NCI-H82 treated with DMSO at 0.1 percent for 48 hours (cell line): ENCODE measurements at regions not wholly inside any gene's neighbourhood (a gene's known extent, or its start where the extent isn't known, plus 50 kb on each side); places are given as distances from the start of the nearest gene placed in this dataset.
A peak's percentile ranks its signal among the peaks of the same experiment; 100 is the strongest.

Experiments
- DNase-seq: peaks from one replicate; lab custom pipeline; 2025; ENCODE audit not compliant: unreplicated experiment; lab: John Stamatoyannopoulos, UW

DNA sequence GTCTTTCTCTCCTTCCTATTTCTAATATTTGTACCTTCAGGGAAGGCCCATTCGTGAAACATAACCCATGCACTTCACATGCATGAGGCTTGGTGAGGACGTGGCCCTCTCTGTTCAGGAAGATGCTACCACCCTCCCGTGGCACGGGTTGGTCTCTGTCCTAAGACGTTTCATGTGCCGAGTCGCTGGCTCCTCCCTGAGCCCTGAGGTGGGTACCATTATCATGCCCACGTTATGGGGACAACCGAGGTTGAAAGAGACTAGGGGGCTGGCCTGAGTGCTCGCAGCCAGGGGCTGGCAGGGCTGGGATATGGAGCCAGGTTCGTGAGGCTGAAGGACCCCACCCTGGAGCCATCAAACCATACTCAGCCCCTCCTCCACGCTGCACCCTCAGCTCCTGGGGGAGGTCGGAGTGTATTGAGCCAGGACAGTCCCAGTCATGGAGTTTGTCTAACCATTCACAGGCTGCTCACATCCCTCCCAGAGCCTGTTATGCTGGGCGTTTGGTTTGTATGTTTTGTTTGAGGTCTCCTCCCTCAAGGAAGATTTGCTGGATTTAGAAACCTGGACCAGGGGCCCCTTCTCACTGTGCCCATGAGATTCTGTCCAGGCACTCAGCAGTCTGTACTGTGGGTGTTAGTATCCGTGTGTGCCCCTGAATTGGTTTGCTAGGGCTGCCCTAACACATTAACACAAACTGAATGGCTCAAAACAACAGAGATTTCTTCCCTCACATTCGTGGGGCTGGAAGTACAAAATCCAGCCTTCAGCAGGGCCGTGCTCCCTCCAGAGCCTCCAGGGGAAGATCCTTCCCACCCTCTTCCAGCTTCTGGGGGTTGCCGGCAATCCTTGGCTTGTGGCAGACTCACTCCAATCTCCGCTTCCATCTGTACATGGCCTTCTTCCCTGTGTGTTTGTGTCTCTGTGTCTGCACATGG lies 88.3 kb downstream of the ANKRD60 start:
- DNase-seq, result no peak

DNA sequence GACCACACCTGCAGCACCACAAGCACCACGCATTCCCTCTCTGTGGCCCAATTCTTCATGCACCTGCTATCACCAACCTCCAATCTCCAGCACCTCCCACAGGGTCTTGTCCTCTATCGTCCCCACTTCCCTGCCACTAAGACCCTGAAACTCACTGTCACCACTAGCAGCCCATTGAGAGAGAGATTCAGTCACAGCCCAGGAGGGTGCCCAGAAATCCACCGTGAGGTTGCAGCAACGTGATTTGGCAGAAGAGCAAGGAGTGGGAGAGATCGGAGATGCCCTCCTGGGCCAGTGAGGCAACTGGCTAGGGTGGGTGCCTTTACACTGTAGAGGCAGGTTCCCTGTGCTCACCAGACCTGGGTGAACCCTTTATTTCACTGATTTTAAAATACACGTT lies 90.1 kb downstream of the ANKRD60 start:
- DNase-seq, result no peak

DNA sequence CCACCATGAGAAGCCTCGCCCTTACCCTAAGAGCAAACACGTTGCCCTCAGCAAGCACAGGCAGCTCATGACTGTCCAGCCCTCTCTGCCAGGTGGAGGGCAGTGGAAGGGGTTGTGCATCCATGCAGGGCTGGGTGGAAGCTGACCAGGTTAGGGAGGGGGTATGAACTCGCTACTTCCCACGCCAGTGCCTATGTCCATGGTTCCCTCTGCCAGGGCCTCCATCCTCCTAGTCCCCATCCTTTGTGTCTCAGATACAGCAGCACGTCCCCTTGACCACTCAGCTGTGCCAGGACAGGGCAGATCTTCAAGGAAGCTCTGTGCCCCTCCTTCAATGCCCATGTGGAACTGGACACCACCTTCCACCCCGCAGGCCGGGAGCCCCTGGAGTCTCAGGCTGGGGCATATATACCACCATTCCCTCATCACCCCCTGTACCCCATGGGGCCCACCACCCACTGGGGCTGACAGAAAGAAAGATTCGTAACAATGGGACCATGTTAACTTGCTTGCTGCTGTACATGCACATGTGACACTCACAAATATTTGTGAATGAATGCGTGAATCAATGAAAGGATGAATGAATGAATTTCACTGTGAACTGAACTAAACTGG lies 90.7 kb downstream of the ANKRD60 start:
- no peak for DNase-seq

DNA sequence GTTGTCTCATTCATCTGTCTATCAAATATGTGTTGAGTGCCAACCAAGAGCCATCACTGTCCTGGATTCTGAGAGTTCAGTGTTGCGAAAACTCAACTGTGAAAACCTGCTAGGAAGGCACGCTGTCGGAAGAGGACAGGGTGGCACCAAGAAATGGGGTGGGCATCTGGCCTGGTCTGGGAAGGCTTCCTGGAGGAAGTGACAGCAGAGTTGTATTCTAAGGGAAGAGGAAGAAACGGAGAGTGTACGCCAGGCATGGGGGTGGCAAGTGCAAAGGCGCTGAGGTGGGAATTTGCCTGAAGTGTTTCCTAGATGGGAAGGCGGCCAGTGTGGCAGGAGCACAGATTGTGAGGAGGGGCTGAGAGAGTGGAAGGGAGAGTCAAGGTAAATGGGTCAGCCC lies 91.2 kb downstream of the ANKRD60 start:
- no peak for DNase-seq

DNA sequence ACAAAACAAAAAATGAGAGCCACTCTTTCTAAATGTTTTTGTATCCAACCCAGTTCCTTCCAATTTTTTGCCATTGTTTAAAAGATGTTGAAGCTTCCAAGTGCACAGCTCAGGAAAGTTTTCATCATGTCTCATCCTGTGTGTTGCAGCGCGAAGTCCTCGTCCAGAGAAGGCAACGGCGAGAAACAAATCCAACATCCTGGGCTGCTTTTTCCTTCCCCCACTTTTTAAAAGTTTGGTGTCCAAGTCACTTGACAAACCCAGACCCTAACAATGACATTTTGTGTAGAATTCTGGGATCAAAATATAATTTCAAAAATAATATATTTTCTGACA lies 92.3 kb downstream of the ANKRD60 start:
- DNase-seq, result no peak

DNA sequence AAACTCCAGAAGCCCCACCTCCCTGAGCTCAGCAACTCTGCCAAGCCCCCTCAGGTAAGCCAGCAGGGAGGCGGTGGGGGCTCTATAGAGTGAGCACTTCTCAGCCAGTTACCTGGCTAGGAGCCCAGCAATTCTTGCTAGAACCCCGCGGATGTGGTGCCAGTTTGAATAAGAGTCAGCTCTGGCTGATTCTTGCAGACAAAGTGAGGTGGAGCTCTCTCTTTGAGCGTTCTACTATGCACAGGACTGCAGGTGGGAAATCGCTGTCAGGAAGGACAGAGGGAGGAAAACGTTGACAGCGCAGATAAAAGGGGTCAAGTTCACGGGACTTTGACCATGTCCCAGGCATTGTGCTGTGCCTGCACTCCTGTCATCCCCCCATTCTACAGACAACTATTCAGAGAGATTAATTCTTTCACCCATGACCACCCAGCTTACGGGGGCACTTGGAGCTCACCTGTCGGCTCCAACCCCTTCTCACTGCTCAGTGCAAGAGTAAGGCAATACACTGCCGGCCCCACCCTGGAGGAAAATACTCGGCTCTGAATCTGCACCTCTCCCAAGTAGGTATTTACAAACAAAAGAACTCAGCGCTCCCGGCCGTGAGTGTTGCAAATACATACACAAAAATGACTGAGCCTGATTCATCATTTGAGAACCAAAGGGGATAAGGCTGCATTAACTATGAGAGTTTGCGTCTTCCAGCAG lies 92.9 kb downstream of the ANKRD60 start:
- no peak for DNase-seq

DNA sequence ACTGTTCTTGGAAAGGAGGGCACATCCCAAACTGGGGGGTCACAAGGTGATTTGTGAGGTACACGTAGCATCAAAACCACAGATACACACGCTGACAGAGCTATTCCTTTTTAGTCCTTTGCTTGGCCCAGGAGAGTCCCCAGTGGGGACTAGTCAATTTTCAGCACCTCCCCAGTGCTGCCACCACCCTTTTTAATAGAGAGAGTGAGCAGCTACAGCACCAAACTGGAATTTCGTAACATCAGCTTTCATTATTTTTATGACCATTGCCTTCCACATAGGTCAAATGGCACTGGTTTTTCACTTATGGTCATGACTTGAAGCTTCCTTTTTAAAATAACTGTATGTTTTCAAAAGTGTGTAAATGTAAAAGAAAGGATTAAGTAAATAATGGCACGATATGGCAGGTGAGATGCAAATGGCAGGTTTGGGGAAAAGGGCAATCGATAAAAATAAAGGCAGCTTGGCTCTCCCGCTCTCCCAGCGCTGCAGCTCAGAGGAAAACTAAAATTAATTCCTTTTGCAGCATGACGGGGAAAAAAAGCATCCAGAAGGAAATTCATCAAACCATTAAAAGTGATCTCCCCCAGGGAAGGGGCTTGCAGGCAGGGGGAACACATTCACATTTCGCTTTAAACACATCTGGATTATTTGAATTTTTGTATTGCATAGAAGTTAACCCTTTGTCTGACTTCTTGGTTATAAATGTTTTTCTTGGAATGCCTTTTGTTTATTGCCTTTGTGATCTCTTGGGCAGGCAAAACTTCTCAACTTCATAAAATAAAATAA lies 95.2 kb downstream of the ANKRD60 start:
- no peak for DNase-seq

DNA sequence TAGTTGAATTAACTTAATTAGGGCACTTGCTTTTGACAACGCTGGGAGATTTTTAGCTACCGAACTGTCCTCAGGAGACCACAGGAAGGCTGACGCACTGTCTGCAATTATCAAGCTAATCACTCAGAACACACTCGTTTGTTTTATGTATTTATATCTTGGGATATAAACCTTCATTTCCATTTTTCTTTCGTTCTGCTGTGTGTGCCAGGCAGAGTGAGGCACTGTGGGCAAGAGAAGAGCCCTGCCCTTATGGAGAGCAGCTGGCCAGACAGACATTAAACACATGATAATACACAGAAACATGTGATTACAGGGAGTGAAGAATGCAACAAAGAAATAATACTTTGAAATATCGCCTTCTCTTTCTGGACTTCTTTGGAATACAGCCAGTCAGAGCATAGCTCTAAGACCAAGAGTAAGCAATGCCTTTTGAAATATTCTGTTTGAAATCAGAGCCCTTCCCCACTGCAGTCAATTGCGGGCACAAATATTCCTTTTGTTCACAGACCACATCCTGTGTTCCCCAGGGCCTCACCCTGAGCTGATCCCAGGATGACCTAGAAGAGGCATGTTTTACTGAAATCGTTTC lies 96.8 kb downstream of the ANKRD60 start:
- DNase-seq, result no peak

DNA sequence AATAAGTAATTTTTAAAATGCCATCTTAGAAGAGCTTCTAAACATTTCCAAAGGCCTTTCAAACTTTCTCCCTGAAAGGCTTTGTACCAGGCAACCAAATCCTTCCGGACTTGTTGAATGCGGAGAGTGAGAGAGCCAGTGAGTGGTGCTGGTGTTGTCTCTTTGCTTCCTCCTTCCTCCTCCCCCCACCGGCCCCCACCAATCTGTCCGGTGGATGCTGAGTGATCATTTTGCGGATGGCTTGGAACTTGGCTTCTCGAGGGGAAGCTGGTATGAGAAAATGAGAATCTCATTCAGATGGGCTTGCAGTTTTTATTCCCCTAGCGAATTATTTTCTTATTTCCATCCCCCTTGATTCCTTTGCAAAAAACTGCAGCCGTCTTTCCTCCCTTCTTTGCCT lies 97.3 kb downstream of the ANKRD60 start:
- DNase-seq, result no peak

DNA sequence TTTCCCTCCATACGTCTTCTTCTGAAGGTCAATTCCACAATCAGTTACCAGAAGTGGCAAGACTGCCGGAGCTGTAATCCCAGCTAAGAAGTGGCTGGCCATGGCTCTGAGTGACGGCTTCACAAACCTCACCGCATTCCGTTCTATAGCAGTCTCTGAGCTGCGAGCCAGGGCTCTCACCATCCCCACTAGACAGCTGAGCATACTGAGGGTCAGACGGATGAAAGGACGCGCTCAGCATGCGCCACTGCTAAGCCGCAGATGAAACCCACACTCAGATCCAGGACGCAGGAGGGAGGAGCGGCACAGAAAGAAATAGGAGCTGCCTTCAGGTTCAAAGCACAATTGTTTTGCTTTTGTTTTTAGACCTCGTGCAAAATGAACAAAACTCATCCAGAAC lies 97.9 kb downstream of the ANKRD60 start:
- DNase-seq, result no peak

DNA sequence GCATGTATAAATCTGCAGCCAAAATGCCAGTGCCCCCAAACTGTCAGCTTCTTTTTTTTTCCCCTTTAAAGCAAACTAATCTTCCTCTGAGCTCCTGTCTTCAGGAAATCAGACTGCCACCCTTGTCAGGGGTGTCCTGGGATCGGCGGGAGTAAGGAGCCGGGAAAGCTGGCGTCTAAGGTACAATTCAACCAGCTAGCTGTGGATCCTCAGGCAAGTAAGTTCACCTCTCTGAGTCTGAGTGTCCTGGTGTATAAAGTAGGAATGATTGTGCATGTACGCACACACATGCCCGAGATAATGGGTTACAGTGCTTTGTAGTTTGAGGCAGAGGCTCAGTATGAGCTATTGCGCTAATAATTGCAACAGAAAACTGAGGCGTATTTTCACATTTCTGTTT lies 98.3 kb downstream of the ANKRD60 start:
- no peak for DNase-seq

DNA sequence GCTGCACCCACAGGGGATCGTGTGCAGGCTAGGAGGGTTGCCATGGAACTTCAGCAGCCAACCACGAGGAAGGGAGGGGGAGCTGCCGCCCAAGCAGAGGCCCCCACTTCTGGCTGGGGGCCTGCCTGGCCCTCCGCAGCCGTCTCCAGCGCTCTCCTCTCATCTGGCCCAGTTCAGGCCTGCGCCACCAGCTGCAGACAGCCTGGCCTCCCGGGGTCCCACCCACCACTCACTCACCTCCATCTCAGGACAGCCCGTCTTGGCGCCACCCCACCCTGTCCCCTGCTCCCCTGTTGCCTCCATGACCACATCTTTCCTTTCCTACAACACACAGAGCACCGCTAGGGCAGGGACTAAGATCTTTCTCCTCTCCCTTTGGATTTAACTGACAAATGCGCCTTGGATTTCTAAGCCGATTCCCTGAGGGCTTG lies 98.7 kb downstream of the ANKRD60 start:
- DNase-seq, result peak; percentile 41

DNA sequence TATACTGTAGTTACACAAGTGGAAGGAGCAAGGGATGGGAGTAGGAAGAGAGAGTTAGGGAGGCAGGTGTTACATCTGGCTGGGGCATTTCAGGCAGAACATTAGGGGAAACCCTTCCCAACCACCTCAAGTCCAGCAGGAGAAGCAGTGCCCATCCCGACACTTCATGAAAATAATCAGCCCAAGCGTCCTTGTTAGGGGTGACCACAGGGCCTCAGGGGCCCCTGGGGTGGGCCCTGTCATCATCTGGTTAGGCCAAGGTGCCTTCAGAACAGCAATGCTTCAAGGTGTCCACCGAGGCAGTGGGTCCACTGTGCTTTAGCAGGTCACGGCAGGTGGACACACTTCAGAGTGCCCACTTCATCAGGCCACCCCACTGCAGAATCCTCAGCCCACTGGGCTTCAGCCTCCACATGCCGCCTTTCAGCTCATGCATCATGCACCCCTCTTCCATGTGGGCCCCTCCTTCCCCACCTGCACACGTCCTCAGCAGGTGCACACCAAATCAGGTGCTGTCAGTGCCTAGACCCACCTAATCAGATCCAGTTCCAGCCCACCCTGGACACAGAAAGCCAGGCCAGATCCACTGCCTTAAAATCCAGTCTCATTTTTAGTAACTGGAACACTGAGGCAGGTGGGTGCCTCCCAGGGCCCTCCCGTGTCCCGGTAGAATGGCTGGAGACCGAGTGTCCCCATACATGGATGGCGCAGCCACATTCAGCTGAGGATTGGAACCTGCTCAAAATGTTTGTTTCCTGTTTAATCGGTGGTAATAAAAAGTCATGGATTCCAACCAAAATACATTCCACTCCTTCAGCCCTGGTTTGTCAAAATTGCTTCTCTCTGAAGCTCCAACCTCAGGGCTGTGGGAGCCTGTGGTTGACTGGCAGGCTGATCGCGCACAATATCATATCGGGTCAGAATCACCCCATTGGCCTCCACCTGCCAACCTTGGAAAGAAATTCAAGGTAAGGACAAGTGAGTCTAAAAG lies 99.5 kb downstream of the ANKRD60 start:
- no peak for DNase-seq

DNA sequence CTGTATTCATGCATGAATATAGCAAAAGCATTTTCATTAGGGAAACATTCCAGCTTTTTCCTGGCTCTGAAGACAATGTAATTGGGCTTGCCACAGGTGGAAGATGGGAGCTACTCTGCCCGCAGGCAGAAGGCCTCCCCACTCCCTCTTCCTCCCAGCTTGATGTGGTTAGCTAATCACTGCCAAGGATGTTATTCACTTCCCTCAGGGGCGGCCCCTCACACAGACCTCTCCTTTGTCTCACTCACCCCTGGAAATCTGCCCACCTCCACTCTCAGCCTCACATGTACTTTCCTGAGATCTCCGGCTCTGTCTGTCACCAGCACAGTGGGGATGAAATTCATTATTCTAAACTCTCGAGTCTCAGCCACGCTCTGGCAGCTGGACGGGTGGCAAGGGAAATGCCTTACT lies 100.7 kb downstream of the ANKRD60 start:
- DNase-seq, result no peak

DNA sequence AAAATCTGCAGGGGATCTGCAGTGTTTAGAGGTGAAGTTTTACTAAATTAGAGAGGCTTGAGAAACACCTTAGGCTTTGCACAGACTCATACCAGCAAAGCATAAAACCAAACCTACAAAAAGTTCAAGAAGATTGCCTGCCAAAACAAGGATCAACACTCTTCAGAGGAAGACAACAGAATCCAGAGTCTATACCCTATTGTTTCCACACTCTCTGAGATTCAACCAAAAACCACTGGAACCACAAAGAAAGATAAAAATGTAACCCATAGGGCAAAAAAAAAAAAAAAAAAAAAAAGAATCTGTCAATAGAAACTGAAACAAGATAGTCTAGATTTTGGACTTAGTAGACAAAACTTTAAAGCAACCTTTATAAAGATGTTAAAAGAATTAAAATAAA lies 102.7 kb downstream of the ANKRD60 start:
- DNase-seq, result no peak

DNA sequence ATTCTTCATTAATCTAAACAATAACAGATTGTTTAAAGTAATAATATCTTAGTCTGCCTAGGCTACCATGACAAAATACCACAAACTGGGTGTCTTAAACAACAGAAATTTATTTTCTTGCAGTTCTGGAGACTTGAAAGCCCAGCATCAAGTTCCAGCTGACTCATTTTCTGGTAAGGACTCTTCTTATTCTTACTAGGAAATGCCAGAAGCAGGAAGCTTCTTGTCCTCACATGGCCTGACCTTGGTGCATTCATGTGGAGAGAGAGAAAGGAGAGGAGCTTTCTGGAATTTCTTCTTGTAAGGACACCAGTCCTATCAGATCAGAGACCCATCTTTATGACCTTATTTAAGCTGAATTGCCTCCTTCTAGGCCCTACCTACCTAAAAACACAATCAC lies 110.5 kb downstream of the ANKRD60 start:
- DNase-seq, result no peak

DNA sequence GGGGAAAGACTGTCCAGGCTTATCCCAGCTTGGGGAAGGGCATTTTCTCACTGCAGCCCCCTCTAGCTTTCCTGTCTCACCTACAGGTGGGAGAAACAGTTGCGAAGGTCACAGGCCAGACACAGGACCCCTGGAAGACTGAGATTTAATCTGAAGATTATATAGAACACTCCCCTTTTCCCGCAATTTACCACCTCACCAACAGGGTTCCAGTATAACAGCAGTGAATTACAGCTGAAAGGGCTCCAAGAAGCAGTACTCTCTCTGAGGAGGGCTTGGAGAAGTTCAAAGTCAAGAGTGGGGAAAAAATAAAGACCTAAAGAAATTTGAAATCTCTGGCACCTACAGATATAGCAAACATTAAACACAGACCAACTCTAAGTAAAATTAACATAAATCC lies 111.9 kb downstream of the ANKRD60 start:
- no peak for DNase-seq

DNA sequence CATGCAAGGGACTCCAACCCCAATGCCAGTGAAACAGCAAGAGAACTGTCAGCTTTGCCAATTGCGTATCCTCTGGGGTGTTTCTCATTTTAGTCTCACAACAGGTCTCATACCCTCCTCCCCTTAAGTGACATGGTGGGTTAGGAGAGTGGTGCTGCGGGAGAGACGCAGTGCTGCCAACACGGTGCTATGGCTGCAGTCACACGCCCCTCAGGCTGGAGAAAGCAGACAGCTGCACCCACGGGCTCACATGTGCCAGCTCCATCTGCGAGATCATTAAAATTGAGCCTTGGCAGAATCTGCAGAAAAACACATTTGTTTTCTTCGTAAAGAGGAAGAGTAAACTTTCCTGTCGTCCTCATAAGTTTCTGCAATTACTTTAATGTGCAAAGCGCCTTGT lies 114.7 kb downstream of the ANKRD60 start:
- DNase-seq, result no peak

DNA sequence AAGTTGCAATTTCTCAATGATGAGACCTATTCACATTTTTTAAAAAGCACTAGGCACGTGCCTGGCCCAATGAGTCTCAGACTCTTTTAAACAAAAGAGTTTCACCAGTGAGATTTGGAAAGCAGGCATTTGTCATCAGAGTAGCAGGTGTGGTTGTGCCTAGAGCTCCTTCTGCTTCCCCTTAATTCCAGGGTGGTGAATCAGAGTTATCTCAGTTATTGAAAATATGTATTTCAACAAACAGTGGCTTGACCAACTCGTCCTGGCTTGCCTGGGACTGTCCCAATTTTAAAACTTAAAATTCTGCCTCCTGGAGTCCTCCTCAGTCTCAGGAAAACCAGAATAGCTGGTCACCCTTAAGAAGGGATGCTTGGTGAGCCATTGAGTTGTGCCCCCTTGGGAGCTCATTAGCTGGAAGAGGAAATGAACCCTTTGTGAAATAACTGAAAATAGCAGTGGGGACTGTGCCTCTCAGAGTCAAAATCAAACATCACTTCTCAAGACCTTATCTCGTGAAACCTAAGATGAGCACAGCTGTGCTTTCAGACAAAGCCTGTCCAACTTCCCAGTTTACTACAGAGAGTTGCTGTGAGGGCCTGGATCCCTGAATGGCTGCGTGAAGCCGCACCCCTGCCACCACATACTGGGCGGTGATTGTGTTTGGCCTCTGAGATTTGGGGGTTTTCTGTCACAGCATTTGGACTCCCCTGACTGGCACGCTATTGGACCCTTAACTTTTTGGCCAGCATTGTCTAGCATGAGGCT lies 116.3 kb downstream of the ANKRD60 start:
- no peak for DNase-seq
